Effector memory CD4-positive, alpha-beta T cell (primary cell): ENCODE measurements at regions not wholly inside any gene's neighbourhood (a gene's known extent, or its start where the extent isn't known, plus 50 kb on each side); places are given as distances from the start of the nearest gene placed in this dataset.

Experiments
- DNase-seq, 3 donors: peaks; one replicate each; pipeline ENCODE4 v3.0.0-alpha.2; 2020
- H3K27ac ChIP-seq: 2 replicates; pipeline ENCODE4 v1.7.0; 2013; ENCODE audit warnings: mild to moderate bottlenecking, low read length, moderate library complexity; ENCODE audit not compliant: insufficient read depth, poor library complexity, severe bottlenecking
- H3K27me3 ChIP-seq: replicated peaks from 2 replicates; pipeline ENCODE4 v1.7.0; 2013; ENCODE audit warnings: mild to moderate bottlenecking, low read length; ENCODE audit not compliant: insufficient read depth, control insufficient read depth, poor library complexity, severe bottlenecking
- H3K36me3 ChIP-seq: 2 replicates; pipeline ENCODE4 v1.7.0; 2013; ENCODE audit warnings: mild to moderate bottlenecking, low read length, moderate library complexity; ENCODE audit not compliant: control insufficient read depth, insufficient read depth
- H3K4me1 ChIP-seq: 2 replicates; pipeline ENCODE4 v1.7.0; 2013; ENCODE audit warnings: low read length, mild to moderate bottlenecking; ENCODE audit not compliant: control insufficient read depth, insufficient read depth, poor library complexity, severe bottlenecking
- H3K4me3 ChIP-seq: 2 replicates; pipeline ENCODE4 v1.7.0; 2013; ENCODE audit warnings: low read length, low read depth, mild to moderate bottlenecking; ENCODE audit not compliant: insufficient read depth, poor library complexity, severe bottlenecking
- H3K9me3 ChIP-seq: 2 replicates; pipeline ENCODE4 v1.7.0; 2013; ENCODE audit warnings: mild to moderate bottlenecking, low read length, moderate library complexity; ENCODE audit not compliant: control insufficient read depth

DNA sequence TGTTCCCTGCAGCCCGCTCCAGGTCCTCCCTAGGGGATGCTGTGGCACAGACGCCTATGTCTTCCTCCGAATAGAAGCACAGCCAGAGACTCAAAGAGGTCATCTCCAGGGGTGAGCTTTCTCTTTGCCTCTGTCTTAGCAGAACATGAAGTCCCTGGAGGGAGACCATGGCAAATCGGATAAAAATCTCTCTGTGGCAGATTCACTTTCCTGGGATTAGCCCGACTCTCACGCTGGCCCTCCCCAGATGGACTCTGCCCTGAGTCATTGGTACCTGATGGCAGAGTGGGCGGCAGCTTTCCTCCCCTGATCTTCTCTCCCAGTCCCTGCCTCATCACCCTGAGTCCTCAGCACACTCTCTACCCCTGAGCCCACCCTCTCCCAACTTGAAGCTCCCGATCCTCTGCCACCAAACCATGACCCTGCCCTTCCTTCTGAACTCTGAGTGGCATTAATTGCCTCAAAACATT is 58.0 kb upstream of the CCDC167 start:
- Histone ChIP-seq H3K27ac (no peak overlapping the region), H3K4me1 (peaks cover 6% of the 10 kb centered on the region), H3K4me3 (no peak overlapping the region), H3K27me3 (no peaks in the 10 kb centered on the region), H3K9me3 (no peaks in the 10 kb centered on the region), H3K36me3 (no peaks in the 10 kb centered on the region)
- DNase-seq, result no peak

DNA sequence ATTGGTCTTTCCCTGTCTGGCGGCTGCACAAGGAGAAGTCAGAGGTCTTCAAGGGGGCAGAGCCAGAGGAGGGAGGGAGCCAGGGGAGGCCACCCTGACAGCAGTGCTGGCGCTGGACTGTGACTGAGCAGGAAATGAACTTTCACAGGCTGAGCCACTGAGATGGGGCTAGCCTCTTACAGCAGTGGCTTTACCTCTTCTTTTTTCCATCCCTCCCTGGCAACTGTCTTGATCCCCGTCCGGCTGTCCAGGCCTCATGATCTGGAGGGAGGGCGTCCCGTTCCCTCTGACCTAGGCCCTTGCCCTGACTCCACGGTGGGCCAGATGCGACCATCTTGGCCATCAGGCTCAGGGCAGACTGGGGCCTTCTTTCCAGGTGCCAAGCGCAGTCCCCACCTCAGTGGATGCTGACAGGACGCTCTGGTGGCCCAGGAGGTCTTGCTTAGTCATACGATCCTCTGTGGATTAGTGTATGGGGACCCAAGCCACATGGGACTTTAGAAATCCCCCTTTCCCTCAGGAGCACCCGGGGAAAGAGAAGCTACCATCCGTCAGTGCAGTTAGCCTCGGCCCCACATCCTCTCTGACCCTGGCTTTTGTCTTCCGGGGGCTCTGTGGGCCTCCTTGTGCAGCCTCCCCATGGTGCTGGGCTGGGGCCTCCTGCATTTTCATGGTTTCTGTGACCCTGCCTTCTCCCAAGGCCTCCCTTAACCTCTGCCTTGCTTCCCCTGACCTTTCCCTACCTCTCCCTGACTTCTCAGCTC is 57.4 kb upstream of the CCDC167 start:
- Histone ChIP-seq H3K36me3 (no peaks in the 10 kb centered on the region), H3K4me3 (no peak overlapping the region), H3K4me1 (peaks cover 6% of the 10 kb centered on the region), H3K27me3 (no peaks in the 10 kb centered on the region), H3K27ac (no peak overlapping the region), H3K9me3 (no peaks in the 10 kb centered on the region)
- DNase-seq, result no peak

DNA sequence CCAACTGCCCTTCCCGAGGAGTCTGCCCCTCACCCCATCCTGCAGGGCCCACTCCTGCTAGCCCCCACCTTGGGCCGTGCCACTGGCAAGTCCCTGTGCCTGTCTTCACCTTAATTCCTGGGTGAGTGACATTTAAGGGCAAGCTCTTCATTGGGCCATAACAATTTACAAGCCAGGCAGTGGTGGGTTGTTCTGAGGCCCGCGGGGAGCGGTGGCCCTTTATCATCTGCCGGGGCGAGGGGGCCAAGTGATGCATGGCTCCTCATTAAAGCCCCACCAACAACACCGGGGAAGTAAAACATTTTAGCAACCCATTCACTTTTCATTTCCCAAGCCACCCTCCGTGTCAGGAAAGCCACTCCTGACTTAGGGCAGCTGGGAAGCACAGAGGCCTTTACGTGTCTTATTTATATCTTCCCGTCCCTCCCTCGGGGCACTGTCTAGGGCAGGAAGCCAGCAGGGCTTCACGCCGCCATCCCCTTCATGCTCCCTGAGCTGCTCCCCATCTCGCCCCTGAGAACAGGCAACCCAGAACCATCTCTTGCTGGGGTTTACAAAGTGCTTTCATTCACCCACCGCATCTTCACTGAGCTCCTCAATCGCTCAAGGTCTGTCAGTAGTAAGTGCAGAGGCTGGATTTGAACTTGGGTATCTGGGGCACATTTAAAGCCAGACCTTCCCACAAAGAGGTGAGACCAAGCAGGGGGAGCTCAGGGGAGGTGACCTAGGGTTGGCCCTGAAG is 55.5 kb upstream of the CCDC167 start:
- H3K27ac ChIP-seq, result no peak overlapping the region
- peaks cover 6% of the 10 kb centered on the region for H3K4me1 ChIP-seq

DNA sequence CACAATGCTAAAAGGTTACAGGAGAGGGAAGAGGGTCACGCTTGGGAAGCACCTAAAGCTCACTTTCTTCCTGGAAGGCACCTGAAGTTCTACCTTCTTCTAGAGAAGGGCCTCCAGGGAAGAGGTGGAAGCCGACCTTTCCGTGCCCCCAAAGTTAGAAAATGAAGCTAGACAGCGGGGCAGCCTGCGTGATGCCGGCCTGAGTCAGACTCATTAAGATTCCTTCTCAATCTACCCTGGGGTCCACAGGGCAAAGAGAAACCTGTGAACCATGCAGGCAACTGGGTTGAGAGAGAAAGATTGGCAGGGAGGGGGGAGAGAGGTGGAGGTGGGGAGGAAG is 54.8 kb upstream of the CCDC167 start:
- Histone ChIP-seq H3K9me3 (no peaks in the 10 kb centered on the region), H3K36me3 (no peaks in the 10 kb centered on the region), H3K27ac (no peak overlapping the region), H3K4me1 (peaks cover 6% of the 10 kb centered on the region), H3K4me3 (no peak overlapping the region), H3K27me3 (no peaks in the 10 kb centered on the region)
- DNase-seq, result no peak

More for the DNA sequence above, 55.5 kb upstream of the CCDC167 start:
- Histone ChIP-seq H3K9me3 (no peaks in the 10 kb centered on the region), H3K4me3 (no peak overlapping the region), H3K36me3 (no peaks in the 10 kb centered on the region), H3K27me3 (no peaks in the 10 kb centered on the region)
- DNase-seq, result no peak

DNA sequence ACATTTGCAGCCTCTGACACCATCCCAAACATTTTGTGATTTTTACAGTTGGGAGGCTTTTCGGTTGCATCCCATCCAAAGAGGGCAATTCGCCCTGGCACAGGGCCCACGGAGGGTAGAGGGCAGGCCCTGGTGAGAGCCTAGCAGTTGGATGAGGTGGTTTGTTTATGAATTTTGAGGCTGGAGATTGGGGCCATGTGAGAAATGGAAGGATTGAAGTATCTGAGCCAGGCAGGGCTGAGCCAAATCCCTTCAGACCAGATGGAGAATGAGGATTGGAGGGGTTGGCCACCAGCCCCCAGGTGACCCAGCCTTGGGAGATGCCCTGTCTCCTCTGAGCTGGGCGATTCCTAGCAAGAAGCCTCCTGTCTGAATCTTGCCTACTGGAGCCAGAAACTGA is 52.6 kb upstream of the CCDC167 start:
- Histone ChIP-seq H3K4me3 (no peak overlapping the region), H3K36me3 (no peaks in the 10 kb centered on the region), H3K27ac (no peak overlapping the region), H3K4me1 (peaks cover 7% of the 10 kb centered on the region), H3K27me3 (no peaks in the 10 kb centered on the region), H3K9me3 (no peaks in the 10 kb centered on the region)
- no peak for DNase-seq

DNA sequence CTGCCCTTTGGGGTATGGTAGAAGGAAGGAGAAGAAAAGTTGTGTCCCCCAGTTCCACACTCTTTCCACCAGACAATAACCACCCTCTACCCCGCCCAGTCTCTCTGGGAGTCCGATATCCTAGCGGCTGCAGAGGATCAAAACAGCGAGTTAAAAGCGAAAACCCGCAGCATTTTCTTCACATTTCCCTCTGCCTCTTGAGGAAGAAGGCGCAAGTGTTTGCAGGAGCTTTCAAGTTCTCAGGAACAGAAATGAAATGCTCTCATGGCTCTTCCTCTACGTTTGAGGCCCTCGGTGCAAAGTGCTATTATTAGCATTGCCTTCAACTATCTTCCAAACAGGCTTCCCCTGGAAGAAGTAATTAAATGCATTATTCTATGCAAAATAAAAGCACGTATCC is 52.2 kb upstream of the CCDC167 start:
- DNase-seq, result no peak
- H3K36me3 ChIP-seq, result no peaks in the 10 kb centered on the region
- no peaks in the 10 kb centered on the region for H3K27me3 ChIP-seq
- H3K4me3 ChIP-seq, result no peak overlapping the region
- H3K4me1 ChIP-seq, result peaks cover 11% of the 10 kb centered on the region
- no peaks in the 10 kb centered on the region for H3K9me3 ChIP-seq
- no peak overlapping the region for H3K27ac ChIP-seq

DNA sequence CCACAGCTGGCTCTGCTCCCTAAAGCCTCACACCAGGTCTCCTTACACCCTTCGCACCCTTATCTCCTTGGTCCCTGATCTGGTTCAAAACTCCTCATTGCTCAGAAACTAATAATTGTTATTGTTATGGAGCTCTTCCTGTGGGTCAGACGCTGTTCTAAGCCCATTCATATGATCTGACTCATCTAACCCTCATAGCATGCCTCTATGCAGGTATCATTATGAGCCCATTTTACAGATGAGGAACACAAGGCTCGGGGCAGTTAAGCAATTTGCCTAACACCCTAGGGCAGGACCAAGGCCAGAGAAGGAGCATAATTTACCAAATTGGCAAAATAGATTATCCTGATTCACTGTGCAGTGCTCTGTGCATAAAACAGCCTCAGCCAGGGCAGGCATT is 51.8 kb upstream of the CCDC167 start:
- Histone ChIP-seq H3K27ac (no peak overlapping the region), H3K36me3 (no peaks in the 10 kb centered on the region), H3K4me1 (peaks cover 11% of the 10 kb centered on the region), H3K9me3 (no peaks in the 10 kb centered on the region), H3K4me3 (no peak overlapping the region), H3K27me3 (no peaks in the 10 kb centered on the region)
- DNase-seq, result no peak

DNA sequence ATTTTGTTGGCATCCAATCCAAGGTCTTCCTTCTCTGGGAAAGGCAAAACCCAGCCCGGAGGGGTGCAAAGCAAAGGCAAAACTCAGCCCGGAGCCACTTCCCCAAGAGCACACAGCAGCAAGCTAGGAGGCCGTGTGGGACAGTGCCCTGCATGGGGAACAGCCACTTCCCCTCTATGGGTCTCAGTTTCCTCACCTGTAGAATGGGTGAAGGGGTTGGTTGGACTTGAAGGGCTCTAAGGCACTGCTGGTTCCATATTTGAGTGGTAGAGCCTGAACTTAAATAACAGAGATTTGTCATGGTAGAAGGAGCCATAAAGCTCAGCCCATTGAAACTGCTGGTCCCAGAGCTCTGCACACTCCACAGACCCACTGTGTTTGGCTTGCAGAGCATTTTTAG is 51.3 kb upstream of the CCDC167 start:
- no peaks in the 10 kb centered on the region for H3K9me3 ChIP-seq
- H3K27me3 ChIP-seq, result no peaks in the 10 kb centered on the region
- peaks cover 11% of the 10 kb centered on the region for H3K4me1 ChIP-seq
- H3K36me3 ChIP-seq, result no peaks in the 10 kb centered on the region
- no peak overlapping the region for H3K4me3 ChIP-seq
- H3K27ac ChIP-seq, result no peak overlapping the region
- DNase-seq, result no peak

DNA sequence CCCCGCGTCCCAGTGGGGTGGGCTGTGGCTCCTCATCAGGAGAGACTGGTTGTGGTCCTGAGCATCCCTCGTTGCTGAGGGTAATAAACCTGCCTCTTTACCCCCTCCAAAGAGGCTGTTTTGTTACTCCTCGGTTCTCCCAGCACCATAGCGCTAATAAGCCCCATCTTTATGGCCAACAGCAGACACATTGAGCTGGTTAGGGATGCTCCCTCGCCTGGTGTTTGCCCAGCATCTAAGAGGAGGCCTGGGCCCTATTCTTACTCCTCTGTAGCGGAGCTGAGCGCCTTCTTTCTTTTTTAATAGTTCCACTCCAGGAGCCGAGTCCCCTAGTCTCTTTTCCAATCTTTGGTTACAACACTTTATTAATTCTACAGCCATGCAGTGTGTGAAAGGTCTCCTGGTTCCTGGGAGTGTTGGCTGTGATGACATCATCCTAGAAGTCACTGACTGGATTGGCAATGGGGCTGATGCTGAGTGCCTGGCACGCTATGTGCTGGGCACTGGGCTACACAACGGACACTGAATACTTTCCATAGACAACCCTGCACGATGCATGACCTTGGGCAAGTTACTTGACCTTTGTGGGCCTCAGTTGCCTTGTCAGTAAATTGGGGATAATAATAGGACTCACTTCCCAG is 50.6 kb upstream of the CCDC167 start:
- Histone ChIP-seq H3K9me3 (no peaks in the 10 kb centered on the region), H3K36me3 (no peaks in the 10 kb centered on the region), H3K4me3 (no peak overlapping the region), H3K4me1 (peaks cover 11% of the 10 kb centered on the region), H3K27me3 (no peaks in the 10 kb centered on the region), H3K27ac (no peak overlapping the region)
- no peak for DNase-seq

DNA sequence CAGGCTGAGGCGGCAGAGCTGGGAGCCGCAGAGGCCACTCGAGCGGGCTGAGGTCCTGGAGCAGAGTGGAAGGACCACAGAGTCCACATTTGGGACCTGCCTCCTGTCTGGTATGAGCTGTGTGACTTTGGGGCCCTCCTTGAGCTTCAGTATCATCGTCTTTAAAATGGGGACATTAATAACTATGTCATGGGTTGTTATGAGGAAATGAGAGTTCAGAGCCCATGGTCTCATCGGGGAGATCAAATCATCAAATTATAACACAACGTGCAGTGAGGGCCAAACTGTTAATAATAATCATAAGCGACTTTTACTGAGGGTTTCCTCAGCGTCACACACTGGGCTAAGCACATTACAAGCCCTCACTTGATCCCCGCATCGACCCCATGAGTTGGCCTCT is 49.9 kb upstream of the CCDC167 start:
- no peaks in the 10 kb centered on the region for H3K27me3 ChIP-seq
- no peak for DNase-seq
- H3K36me3 ChIP-seq, result no peaks in the 10 kb centered on the region
- H3K9me3 ChIP-seq, result no peaks in the 10 kb centered on the region
- no peak overlapping the region for H3K27ac ChIP-seq
- H3K4me1 ChIP-seq, result peaks cover 11% of the 10 kb centered on the region
- H3K4me3 ChIP-seq, result no peak overlapping the region
